ENCODE measurements at regions not wholly inside any gene's neighbourhood (a gene's known extent, or its start where the extent isn't known, plus 50 kb on each side); places are given as distances from the start of the nearest gene placed in this dataset.

GRCh38 chr5:56476487-56476856 is 243.3 kb upstream of the ANKRD55 start:
- Histone ChIP-seq H3K36me3 (no peaks in the 10 kb centered on the region), H3K9me3 (no peaks in the 10 kb centered on the region), H3K27ac (no peak overlapping the region), H3K4me1 (peaks cover 38% of the 10 kb centered on the region), H3K4me3 (no peak overlapping the region), H3K27me3 (no peaks in the 10 kb centered on the region)
- TF ChIP-seq EP300 (IDR thresholded peaks at IDR 0.05) (no peak), POLR2A (IDR thresholded peaks at IDR 0.05) (no peak), POLR2AphosphoS5 (IDR thresholded peaks at IDR 0.05) (no peak)
- TF ChIP-seq, protein P1, sequence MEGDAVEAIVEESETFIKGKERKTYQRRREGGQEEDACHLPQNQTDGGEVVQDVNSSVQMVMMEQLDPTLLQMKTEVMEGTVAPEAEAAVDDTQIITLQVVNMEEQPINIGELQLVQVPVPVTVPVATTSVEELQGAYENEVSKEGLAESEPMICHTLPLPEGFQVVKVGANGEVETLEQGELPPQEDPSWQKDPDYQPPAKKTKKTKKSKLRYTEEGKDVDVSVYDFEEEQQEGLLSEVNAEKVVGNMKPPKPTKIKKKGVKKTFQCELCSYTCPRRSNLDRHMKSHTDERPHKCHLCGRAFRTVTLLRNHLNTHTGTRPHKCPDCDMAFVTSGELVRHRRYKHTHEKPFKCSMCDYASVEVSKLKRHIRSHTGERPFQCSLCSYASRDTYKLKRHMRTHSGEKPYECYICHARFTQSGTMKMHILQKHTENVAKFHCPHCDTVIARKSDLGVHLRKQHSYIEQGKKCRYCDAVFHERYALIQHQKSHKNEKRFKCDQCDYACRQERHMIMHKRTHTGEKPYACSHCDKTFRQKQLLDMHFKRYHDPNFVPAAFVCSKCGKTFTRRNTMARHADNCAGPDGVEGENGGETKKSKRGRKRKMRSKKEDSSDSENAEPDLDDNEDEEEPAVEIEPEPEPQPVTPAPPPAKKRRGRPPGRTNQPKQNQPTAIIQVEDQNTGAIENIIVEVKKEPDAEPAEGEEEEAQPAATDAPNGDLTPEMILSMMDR (IDR thresholded peaks at IDR 0.05) = no peak
- DNase-seq (ENCODE audit: low spot score in 2 of 2) = no peak
- 71% methylated on average over 5 of the region's 5 CpGs for WGBS

- TF ChIP-seq POLR2A (IDR thresholded peaks at IDR 0.05) (no peak), EP300 (IDR thresholded peaks at IDR 0.05) (no peak), POLR2AphosphoS5 (IDR thresholded peaks at IDR 0.05) (no peak)
- TF ChIP-seq, protein P1 (IDR thresholded peaks at IDR 0.05) = no peak
- Histone ChIP-seq H3K27ac (no peak overlapping the region), H3K4me3 (no peak overlapping the region)
Observed at GRCh38 chr5:56475689-56476486, 242.8 kb upstream of the ANKRD55 start.

GRCh38 chr5:56471707-56472106 is 238.6 kb upstream of the ANKRD55 start:
- H3K4me3 ChIP-seq = no peak overlapping the region
- DNase-seq (ENCODE audit: low spot score in 2 of 2) = no peak
- no peaks in the 10 kb centered on the region for H3K36me3 ChIP-seq
- TF ChIP-seq, protein P1 (IDR thresholded peaks at IDR 0.05) = no peak
- TF ChIP-seq POLR2AphosphoS5 (IDR thresholded peaks at IDR 0.05) = no peak
- TF ChIP-seq EP300 (IDR thresholded peaks at IDR 0.05) = no peak
- TF ChIP-seq POLR2A (IDR thresholded peaks at IDR 0.05) = no peak
- no peaks in the 10 kb centered on the region for H3K27me3 ChIP-seq
- H3K27ac ChIP-seq = no peak overlapping the region
- no peaks in the 10 kb centered on the region for H3K9me3 ChIP-seq
- WGBS = 93% methylated on average over 2 of the region's 2 CpGs
- peaks cover 25% of the 10 kb centered on the region for H3K4me1 ChIP-seq

More at GRCh38 chr5:56475689-56476486, 242.8 kb upstream of the ANKRD55 start:
- Histone ChIP-seq H3K4me1 (peaks cover 32% of the 10 kb centered on the region), H3K36me3 (no peaks in the 10 kb centered on the region), H3K9me3 (no peaks in the 10 kb centered on the region), H3K27me3 (no peaks in the 10 kb centered on the region)
- no peak for DNase-seq (ENCODE audit: low spot score in 2 of 2)
- WGBS = 68% methylated on average over 4 of the region's 4 CpGs

GRCh38 chr5:56470007-56470406 is 236.9 kb upstream of the ANKRD55 start:
- H3K27me3 ChIP-seq = no peaks in the 10 kb centered on the region
- no peak for DNase-seq (ENCODE audit: low spot score in 2 of 2)
- WGBS = 88% methylated on average over 7 of the region's 7 CpGs
- H3K4me3 ChIP-seq = no peak overlapping the region
- no peaks in the 10 kb centered on the region for H3K9me3 ChIP-seq
- TF ChIP-seq POLR2AphosphoS5 (IDR thresholded peaks at IDR 0.05) (no peak), EP300 (IDR thresholded peaks at IDR 0.05) (no peak), POLR2A (IDR thresholded peaks at IDR 0.05) (no peak)
- TF ChIP-seq, protein P1 (IDR thresholded peaks at IDR 0.05) = no peak
- H3K36me3 ChIP-seq = no peaks in the 10 kb centered on the region
- no peak overlapping the region for H3K27ac ChIP-seq
- H3K4me1 ChIP-seq = peaks cover 39% of the 10 kb centered on the region

GRCh38 chr5:56468277-56468676 is 235.1 kb upstream of the ANKRD55 start:
- H3K4me3 ChIP-seq = no peak overlapping the region
- peaks cover 50% of the 10 kb centered on the region for H3K4me1 ChIP-seq
- TF ChIP-seq, protein P1 (IDR thresholded peaks at IDR 0.05) = no peak
- no peak for TF ChIP-seq POLR2A (IDR thresholded peaks at IDR 0.05)
- no peak for TF ChIP-seq EP300 (IDR thresholded peaks at IDR 0.05)
- no peak for TF ChIP-seq POLR2AphosphoS5 (IDR thresholded peaks at IDR 0.05)
- no peaks in the 10 kb centered on the region for H3K36me3 ChIP-seq
- 64% methylated on average over 3 of the region's 3 CpGs for WGBS
- DNase-seq (ENCODE audit: low spot score in 2 of 2) = no peak
- no peaks in the 10 kb centered on the region for H3K27me3 ChIP-seq
- H3K9me3 ChIP-seq = no peaks in the 10 kb centered on the region
- H3K27ac ChIP-seq = peak overlapping the region; percentile 87

Data from suprapubic skin (tissue), 4 donors.